GM18873 (cell line): ENCODE measurements at regions not wholly inside any gene's neighbourhood (a gene's known extent, or its start where the extent isn't known, plus 50 kb on each side); places are given as distances from the start of the nearest gene placed in this dataset.
"Not testable (repeated sequence)": the region's sequence is repeated elsewhere in the genome, so short reads cannot be mapped to it uniquely, and the experiment has no call there.

Source experiments
- ATAC-seq: cut with Tn5 transposase; IDR thresholded peaks from one replicate; pipeline ENCODE4 v1.9.1; 2021; ENCODE audit warnings: mild to moderate bottlenecking, moderate library complexity, moderate number of reproducible peaks; ENCODE audit not compliant: unreplicated experiment, low FRiP score

DNA sequence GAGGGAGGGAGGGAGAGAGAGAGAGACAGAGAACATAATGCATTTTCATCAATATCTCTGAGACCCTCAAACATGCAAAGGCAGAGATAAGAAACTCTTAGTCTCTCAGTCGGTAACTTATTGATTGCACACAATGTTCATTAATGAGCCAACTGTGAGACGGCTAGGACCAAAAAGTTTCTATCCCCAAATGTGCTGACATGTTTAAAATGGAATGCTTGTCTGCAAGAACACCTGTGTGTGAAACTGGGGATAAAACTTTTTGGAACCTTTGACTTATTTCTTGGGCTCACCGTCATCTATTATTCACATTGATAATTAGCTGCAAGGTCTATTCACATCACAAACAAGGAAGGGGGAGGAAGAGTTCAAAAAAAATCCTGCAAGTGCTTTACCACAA lies 477.9 kb downstream of the STIM2 start:
- no peak for ATAC-seq

DNA sequence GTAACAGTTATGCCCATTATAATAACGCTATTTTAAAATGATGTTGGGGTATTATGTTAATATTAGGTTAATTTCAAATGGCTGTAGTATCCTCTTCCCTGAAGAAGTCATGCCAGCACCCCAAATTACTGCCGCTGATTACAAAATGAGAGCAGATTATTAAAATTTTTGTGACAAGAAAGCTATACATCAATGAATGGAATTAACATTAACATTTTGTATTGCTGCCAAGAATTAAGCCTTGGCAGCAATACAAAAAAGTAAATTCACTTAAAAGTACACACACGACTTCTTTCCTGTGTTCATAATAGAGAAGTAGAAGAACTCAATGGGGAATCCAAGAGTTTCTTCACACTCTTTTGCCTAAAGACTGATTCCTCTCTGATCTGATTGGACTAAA lies 482.8 kb downstream of the STIM2 start:
- ATAC-seq, result no peak

DNA sequence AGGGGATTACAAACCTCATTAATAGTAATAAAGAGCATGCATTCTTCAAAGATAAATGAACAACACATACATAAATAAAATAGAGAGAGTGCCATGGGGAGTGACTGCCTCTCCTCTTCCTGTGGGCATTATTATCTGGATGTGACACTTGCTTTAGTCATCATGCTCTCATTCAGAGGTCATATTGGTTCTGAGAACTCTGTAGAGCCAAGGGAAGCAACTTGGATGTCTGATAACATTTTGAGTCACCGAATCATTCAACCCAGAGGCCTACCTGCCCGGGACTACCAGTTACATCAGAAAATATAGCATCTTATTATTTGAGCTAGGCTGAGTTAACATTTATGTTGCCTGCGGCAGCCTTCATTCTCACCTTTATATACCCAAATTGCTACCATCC lies 489.5 kb downstream of the STIM2 start:
- ATAC-seq, result no peak

DNA sequence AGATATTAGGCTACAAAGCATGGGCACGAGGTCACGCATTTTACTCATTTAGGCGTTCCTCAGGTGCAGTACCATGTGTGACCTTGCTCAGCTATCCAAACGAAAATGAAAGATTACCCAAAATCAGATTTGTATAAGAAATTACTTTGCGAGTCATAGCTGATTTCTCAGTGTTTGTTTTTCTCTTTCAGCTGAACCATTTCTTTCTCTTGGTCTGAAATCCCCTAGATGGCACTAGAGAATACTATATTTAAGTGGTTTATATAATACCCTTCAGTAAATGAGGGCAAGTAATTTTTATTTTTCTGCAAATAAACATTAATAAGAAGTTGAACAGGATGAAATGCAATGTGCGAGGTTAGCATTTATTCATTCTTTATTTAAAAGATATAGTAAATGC lies 496.6 kb downstream of the STIM2 start:
- ATAC-seq, result no peak

DNA sequence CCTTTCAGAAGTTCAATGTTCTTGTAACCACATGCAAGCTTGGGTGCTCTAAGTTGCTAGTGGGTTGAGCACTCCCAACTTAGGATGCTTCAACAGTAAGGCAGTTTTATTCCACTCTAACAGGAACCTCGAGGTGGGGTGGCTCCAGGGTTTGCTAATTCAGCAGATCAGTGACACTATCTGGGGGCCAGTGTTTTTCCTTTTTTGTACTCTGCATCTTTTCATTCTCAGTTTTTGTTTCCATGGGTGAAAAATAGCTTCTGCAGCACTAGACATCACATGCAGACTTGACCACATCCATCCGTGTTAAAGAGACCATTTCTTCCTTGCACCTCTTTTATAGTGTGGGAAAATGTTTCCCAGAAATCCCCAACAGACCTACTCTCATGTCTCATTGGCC lies 497.6 kb downstream of the STIM2 start:
- no peak for ATAC-seq

DNA sequence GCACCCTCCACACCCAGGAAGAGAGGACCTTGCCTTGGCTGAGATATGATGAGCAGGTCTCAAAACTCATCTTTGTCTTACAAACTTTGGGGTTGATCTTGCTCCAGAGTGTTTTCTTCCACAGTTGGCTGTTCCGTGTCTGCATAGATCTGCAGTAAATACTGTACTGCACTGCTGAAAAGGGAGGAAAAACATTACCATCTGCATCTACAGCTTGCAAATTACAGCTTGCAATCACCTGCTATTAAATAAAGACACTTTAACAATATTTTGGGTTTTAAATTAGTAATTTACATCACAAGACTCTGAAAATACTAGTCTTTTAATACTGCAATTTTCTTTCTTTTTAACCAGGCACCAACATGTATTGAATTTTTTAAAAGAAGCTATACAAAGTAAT lies 499.5 kb downstream of the STIM2 start:
- no peak for ATAC-seq

DNA sequence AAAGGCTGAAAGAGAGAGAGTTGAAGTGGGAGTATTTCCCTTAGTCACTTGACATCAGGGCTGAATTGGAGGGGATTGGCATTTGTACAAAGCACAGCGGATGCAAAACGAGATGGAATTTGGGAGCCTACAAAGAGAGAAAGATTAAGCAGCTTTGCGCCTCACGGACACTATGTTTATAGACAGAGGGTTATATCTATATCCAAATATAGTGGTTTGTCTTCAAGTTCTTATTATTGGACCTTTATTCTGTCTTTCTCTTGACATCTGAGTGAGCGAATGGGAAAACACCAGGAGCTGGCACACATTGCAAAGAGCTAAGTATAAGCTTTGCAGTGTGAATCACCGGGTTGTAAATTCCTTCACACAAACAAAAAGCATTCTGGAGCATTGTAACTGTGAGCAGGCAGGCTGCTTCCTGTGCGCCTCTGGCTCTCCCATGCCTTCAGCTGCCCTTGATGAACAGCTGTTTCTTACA lies 500.2 kb downstream of the STIM2 start:
- ATAC-seq, result no peak

DNA sequence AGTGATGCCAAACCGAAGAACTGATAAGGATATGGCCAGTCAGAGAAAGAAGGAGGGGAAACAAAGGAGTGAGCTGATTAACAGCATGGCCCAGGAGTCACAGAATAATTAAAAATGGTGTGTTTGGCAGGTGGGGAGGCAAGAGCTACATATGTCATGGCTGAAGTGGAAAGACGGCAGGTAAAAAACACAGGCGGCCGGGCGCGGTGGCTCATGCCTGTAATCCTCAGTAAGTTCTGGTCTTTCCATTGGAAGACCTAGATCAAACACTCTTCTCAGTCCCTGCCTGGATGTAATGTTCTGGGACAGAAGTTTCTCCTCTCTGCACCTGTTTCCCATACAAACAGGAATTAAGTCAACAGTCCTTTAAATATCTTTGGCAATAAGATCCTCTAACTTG lies 503.9 kb downstream of the STIM2 start:
- ATAC-seq, result no peak

DNA sequence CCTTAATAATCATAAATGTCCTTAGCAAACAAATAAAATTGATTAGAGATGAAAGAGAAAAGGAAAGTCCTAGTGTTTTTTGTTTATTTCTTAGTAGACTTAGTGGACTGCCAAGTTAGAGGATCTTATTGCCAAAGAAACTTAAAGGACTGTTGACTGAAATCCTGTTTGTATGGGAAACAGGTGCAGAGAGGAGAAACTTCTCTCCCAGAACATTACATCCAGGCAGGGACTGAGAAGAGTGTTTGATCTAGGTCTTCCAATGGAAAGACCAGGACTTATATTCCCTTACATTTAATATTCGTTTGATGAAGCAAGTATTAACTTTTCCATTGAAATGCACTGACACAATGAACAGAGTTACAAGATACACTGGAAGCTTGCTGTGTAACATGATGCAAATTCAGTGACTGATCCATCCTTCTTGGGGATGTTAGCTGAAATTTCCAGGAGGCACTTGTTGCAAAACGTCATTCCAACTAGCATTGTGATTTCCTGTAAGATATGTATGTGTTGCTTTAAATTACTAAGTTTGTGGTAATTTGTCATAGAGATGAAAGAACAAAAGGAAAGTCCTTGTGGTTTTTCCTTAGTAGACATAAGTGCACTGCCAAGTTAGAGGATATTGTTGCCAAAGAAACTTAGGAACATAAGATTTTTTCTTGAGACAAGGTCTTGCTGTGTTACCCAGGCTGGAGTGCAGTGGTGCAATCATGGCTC lies 505.6 kb downstream of the STIM2 start:
- no peak for ATAC-seq

DNA sequence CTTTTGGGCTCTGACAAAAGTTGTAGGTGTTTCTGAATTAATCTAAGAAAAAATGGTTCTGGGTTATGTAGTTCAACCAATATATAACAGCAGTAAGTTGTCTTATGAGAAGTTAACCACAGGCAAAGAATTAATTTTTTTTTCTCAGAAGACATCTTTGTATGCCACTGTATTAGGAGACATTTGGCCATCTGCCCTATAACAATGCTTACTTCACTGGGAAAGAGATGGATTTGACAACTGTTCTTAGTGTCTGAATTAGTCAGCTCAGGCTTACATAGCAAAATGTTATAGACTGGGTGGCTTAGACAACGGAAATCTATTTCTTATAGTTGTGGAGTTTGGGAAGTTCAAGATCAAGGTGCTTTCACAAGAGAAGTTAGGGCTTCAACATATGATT lies 508.1 kb downstream of the STIM2 start:
- ATAC-seq, result no peak

DNA sequence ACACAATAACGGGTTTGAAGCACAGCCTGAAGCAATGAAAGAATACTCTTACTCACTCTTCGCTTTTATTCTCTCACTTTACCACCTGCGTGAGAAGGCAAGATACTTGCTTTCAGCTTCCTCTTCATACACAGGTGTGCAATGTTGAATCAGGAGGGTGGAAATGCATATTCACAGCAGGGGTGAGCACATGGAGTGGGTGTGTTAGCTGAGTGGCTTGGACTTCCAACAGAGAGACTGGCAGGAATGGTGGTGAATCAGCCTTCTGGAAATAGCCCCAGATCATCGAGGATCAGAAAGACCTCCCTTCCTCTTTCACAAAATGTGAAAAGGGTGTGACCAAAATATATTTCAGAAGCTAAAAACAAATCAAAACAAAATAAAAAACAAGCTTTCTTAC lies 521.2 kb downstream of the STIM2 start:
- no peak for ATAC-seq

DNA sequence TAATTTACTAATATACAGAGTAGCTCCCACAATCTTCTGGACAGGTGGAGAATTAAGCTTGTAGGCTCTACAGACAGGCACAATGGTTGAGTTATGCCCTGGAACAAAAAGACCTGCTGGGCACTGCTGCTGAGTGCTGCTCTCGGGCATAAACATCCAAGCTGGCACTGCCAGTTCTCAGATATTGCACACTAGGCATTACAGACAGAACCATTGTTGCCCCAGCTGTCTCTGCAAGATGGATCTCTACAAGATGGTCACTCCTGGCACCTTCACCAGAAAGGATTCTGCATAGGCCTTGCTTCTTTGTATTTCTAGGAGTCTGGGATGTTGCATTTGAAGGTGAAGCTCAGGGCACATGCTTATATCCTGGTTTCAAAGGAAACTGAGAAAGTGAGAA lies 527.1 kb downstream of the STIM2 start:
- ATAC-seq, result no peak

DNA sequence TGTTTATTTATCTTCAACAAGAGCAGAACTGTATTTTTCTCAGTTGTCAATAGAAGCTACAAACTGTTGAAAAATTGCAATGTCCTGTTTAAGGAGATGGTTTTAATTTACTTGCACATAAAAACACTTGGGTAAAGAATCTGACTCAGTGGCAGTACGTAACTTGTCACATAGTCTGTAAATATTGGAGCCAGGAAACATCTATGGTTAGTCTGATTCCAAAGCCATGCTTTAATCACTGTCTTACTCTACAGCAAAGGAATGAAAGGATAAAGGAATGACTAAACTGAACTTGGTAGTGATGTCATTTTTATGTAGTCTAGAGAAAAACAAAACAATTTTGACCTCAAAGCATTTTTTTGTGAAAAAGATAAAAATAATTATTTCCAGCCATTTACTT lies 537.2 kb downstream of the STIM2 start:
- ATAC-seq, result no peak

DNA sequence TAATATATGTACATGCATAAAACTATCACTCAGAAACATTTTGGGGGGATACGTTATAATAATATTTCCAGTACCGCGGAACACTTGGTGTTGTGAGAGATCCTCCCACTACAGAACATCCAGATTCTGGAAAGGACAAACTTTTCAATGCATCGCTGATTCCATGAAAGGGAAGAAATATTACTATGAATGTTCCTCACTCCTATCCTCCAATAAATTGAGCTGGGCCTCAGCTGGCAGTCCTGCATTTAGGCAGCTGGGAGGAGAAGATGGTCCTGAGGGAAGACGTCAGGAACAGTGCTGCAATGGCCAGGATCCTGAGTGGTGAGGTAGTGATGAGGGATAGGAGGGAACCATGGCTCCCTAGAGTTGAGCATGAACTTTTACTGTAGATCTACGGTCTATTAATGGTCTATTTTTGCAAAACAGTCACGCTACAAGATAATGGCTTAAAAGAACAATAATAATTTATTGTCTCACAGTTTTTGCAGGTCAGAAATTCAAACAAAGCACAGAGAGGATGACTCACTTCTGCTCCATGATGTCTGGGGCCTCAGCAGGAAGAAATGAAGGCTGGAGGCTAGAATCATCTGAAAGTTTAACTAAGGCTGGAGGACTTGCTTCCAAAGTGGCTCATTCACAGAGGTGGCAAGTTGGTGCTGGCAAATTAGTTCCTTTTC lies 538.1 kb downstream of the STIM2 start:
- no peak for ATAC-seq

DNA sequence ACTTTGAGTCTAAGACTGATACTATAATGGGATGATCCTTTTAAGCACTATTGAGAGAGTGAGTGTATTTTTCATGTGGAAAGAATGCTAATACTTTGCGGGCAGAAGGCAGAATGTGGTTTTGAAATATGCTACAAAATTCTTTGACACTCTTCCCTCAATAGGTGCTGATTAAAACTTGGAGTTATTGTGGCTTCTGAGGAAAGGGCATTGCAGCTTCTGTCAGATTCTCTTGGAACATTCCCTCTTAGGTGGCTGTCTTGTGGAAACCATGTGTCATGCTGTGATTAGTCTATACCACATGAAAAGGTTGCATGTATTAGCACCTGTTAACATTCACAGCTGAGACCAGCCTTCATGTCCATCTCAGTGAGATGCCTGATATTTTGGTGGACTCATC lies 547.0 kb downstream of the STIM2 start:
- no peak for ATAC-seq

DNA sequence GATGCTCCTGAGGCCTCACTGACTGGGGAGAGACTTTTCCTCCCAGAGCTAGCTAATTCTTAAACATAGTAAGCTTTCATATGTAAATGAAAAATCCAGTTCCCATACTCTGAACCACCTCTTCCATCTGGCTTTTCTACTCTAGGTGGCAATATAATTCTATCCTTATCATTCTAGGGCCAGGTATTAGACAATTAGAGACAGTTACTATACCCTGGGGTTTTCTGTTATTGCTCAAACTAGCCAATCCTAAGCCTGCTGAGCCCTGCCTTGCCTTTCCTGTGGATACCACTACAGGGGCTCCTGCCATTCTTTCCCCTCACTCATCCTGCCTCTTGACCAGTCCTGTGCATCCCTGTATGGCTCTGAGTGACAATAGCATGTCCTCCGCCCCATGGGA lies 552.0 kb downstream of the STIM2 start:
- no peak for ATAC-seq

DNA sequence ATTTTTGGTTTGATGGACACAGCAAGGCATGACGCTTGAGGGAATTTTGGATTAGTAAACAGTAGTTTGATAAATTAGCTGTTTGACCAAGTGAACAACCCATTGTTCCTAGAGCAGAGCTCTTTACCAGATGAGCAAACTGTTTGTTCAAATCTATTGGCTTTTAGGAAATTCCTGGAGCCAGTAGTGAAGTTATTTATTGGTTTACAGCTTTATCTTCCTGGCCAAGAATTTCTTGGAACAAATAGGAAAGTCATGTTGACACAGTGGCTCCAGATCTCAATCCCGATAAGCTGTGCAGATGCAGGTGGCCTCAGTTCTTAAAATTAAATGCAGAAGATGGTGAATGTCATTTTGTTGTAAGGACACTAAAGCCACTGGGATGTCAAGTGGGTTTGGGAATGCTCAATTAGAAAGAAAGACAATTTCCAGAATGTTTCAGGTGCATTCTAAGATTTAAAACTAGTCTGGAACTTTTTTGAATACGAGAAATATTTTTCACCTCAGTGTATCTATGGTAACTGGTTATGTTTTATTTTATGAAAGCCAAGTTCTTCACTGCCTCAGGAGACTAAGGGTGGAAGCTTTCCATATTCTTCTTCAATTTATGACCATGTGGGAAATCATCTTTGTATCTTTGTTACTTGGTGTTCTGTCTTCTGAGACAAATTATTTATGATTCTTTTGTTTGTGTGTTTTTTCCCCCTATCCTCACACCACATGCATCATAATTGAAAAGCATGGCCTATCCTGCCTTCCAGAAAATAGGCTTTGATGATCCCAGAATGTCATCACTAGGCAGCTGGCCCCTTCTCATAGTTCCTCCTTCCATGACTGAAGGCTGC lies 554.5 kb downstream of the STIM2 start:
- ATAC-seq, result no peak

DNA sequence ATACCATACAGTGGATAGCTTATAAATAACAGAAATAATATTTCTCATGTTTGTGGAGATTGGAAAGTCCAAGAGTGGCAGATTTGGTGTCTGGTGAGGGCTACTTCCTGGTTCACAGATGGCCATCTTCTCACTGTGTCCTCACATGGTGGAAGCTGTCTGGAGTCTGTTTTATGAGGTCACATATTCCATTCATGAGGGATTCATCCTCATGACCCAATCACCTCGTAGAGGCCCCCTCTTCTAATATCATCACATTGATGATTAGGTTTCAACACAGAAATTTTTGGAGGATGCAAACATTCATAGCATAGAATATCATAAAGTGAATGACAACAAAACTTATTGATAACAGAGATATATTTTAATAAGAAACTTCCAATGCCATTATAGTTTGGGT lies 568.0 kb downstream of the STIM2 start:
- ATAC-seq, result no peak

DNA sequence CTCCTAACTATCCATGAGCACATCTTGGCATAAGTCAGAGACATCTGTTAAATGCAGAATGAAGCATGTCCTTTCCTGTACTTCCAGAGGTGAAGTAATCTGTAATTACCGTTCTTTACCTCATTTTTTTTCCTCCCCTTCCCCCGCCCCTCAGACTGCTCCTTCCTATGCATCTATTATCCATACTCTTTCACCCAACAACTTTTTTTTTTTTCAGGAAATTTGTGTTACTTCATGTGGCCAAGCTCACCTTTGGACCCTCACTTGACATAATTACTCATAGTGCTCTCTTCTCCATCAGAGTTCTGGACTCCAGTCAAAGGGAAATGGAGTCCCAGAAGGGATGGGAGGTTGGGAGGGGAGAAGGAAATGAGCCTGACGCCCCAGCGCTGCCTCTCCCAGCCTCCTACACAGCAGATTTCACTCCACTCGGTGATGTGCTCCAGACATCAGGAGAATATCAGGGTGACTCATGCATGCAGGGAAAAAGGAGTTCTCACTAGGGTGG lies 568.8 kb downstream of the STIM2 start:
- ATAC-seq, result no peak

DNA sequence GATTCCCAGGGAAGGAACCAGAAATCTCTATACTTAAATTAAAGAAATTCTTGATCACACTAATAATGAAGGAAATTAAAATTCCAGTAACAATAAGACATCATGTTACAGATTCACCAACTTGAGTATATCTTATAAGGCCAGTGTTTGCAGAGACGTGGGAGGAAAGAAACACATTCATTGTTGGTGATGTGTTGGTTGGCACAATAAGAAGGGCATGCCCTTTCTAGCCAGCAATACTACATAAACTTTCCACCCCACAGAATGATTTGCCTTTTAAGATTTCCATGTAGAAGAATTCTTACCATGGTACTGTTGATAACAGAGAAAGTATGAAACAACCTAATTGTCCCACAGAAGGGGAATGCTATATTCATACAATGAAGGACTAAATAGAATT lies 581.5 kb downstream of the STIM2 start:
- ATAC-seq, result no peak

DNA sequence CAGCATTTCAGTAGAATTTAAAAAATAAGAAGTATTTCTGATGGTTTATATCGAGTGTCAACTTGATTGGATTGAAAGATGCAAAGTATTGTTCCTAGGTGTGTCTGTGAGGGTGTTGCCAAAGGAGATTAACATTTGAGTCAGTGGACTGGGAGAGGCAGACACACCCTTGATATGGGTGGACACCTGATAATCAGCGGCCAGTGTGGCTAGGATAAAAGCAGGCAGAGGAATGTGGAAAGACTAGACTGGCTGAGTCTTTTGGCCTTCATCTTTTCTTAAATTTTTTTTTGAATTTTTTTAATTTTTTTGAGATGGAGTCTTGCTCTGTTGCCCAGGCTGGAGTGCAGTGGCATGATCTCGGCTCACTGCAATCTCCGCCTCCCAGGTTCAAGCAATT lies 582.0 kb downstream of the STIM2 start:
- ATAC-seq, result not testable (repeated sequence)
